GM19452 (cell line): ENCODE measurements at regions not wholly inside any gene's neighbourhood (a gene's known extent, or its start where the extent isn't known, plus 50 kb on each side); places are given as distances from the start of the nearest gene placed in this dataset.
"Not testable (repeated sequence)": the region's sequence is repeated elsewhere in the genome, so short reads cannot be mapped to it uniquely, and the experiment has no call there.

ENCODE experiments used
- ATAC-seq: cut with Tn5 transposase; IDR thresholded peaks from one replicate; pipeline ENCODE4 v1.9.1; 2021; ENCODE audit not compliant: unreplicated experiment

- ATAC-seq = no peak
Observed at GRCh38 chr22:34804604-34805003, 261.4 kb upstream of the ISX start.

- no peak for ATAC-seq
Observed at GRCh38 chr22:34805771-34806170, 260.2 kb upstream of the ISX start.

GRCh38 chr22:34808618-34809017 is 257.3 kb upstream of the ISX start:
- no peak for ATAC-seq

GRCh38 chr22:34812631-34813030 is 253.3 kb upstream of the ISX start:
- no peak for ATAC-seq

GRCh38 chr22:34814260-34815025 is 251.5 kb upstream of the ISX start:
- ATAC-seq = no peak

GRCh38 chr22:34829485-34829884 is 236.5 kb upstream of the ISX start:
- no peak for ATAC-seq

- ATAC-seq = no peak
Observed at GRCh38 chr22:34834059-34834458, 231.9 kb upstream of the ISX start.

GRCh38 chr22:34834541-34834940 is 231.4 kb upstream of the ISX start:
- ATAC-seq = not testable (repeated sequence)

GRCh38 chr22:34841331-34841771 is 224.6 kb upstream of the ISX start:
- no peak for ATAC-seq

- no peak for ATAC-seq
Observed at GRCh38 chr22:34841911-34842310, 224.0 kb upstream of the ISX start.

- no peak for ATAC-seq
Observed at GRCh38 chr22:34842630-34843029, 223.3 kb upstream of the ISX start.

- ATAC-seq = not testable (repeated sequence)
Observed at GRCh38 chr22:34843743-34844142, 222.2 kb upstream of the ISX start.

GRCh38 chr22:34845391-34845790 is 220.6 kb upstream of the ISX start:
- no peak for ATAC-seq

- peak; percentile 73 for ATAC-seq
Observed at GRCh38 chr22:34847072-34847471, 218.9 kb upstream of the ISX start.

- no peak for ATAC-seq
Observed at GRCh38 chr22:34849965-34850364, 216.0 kb upstream of the ISX start.

- ATAC-seq = no peak
Observed at GRCh38 chr22:34851918-34852662, 213.9 kb upstream of the ISX start.

- ATAC-seq = no peak
Observed at GRCh38 chr22:34855471-34855870, 210.5 kb upstream of the ISX start.

- ATAC-seq = no peak
Observed at GRCh38 chr22:34858066-34858465, 207.9 kb upstream of the ISX start.

- ATAC-seq = no peak
Observed at GRCh38 chr22:34861787-34862186, 204.2 kb upstream of the ISX start.

- no peak for ATAC-seq
Observed at GRCh38 chr22:34866081-34866480, 199.9 kb upstream of the ISX start.

GRCh38 chr22:34866495-34867131 is 199.3 kb upstream of the ISX start:
- ATAC-seq = no peak

- no peak for ATAC-seq
Observed at GRCh38 chr22:34877506-34877905, 188.5 kb upstream of the ISX start.
